LNCAP (cell line): ENCODE measurements at regions not wholly inside any gene's neighbourhood (a gene's known extent, or its start where the extent isn't known, plus 50 kb on each side); places are given as distances from the start of the nearest gene placed in this dataset.

Experiments
- CTCF ChIP-seq: fragments of 450-650 bp; IDR thresholded peaks from 2 replicates; pipeline ENCODE4 v1.5.1; 2017; ENCODE audit warnings: mild to moderate bottlenecking

DNA sequence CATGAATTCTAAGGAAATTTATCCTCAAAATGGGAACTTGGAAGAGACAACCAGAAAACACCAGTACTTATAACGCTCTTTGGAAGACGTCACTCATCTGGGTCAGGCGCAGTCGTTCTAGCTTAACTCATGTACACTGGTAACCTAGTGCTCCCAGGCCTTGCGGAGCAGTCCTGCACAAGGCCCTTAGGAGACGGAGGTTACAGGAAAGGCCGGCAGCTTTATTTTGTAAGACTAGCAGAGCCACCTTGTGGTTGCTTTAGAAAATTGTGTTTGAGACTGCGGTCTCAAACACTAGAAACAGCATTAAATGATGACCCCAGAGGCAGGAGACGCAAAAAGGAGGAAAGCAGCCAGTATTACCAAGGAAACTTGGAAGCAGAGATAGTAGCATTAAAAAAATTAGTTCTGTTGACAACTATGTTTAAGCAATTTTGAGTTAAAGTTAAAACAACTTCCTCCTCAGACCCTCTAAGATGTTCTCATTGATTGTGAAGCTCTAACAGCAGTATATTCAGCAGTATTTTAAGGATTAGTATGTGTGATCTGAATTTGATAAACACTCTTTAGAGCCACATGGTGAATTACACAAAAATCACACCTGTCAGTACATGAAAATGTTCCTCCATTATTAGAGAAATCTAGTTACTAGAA is 141.9 kb upstream of the C2CD4B start:
- peak; percentile 68 for TF ChIP-seq CTCF

GRCh38 chr15:62307551-62307950 is 142.5 kb upstream of the C2CD4B start:
- TF ChIP-seq CTCF = no peak

GRCh38 chr15:62316413-62317060 is 151.5 kb upstream of the C2CD4B start:
- no peak for TF ChIP-seq CTCF

DNA sequence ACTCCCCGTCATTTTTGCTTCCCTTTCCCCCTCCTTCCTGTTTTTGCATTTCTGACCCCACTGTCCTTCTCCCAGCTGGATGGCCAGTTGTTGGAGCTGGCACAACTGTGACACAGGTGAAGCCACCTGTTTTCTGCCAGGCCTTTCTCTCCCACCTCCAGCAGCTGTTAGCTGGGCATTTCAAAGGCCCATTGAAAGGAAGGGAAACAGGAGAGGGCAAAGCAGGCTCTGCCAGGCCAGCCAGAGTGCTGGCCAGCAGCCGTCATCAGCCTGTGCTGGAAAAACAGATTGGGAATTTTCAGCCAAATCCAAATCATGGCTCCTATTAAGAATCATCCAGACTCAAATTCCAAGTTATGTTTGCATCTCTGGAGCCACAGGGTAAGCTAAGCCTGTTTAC is 155.2 kb upstream of the C2CD4B start:
- TF ChIP-seq CTCF = no peak

GRCh38 chr15:62323353-62323890 is 158.3 kb upstream of the C2CD4B start:
- TF ChIP-seq CTCF = no peak

DNA sequence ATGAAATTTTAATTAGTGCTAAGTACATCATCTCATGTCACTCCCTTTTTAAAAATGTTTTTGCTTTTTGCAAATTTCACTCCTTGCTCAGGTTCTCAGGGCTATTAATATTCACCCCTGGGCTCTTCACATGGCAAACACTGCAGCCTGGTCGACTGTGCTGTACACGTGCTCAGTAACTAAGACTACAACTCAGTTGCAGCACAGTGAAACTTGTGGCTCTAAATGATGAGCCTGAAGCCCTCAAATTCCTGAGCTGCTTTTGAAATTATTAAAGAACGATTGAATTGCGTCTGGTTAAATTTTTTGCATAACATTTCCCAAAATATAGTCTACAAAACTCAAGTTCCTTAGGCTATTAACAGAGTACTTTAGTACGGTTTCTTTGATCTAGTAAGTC is 159.3 kb upstream of the C2CD4B start:
- no peak for TF ChIP-seq CTCF

GRCh38 chr15:62325597-62325996 is 160.5 kb upstream of the C2CD4B start:
- TF ChIP-seq CTCF = no peak
